Neuronal stem cell (in vitro differentiated cells): ENCODE measurements at regions not wholly inside any gene's neighbourhood (a gene's known extent, or its start where the extent isn't known, plus 50 kb on each side); places are given as distances from the start of the nearest gene placed in this dataset.
"Not testable (repeated sequence)": the region's sequence is repeated elsewhere in the genome, so short reads cannot be mapped to it uniquely, and the experiment has no call there.

ENCODE experiments used
- DNase-seq: peaks from one replicate; pipeline ENCODE4 v3.0.0-alpha.2; 2013; ENCODE audit warnings: low spot score
- H2AFZ ChIP-seq: one replicate; pipeline ENCODE4 v1.6.1; 2013; ENCODE audit warnings: mild to moderate bottlenecking, low read length, inconsistent platforms
- H2AK5ac ChIP-seq: 2 replicates; pipeline ENCODE4 v1.6.1; 2013; ENCODE audit warnings: low read depth, mild to moderate bottlenecking, inconsistent platforms, low read length, moderate library complexity, mixed read lengths
- H2BK120ac ChIP-seq: 2 replicates; pipeline ENCODE4 v1.6.1; 2013; ENCODE audit warnings: low read depth, mild to moderate bottlenecking, inconsistent platforms, low read length, moderate library complexity, mixed read lengths
- H2BK12ac ChIP-seq: one replicate; pipeline ENCODE4 v1.6.1; 2013; ENCODE audit warnings: low read length, inconsistent platforms
- H2BK15ac ChIP-seq: 2 replicates; pipeline ENCODE4 v1.6.1; 2013; ENCODE audit warnings: mild to moderate bottlenecking, low read length, inconsistent platforms, mixed read lengths
- H2BK5ac ChIP-seq: one replicate; pipeline ENCODE4 v1.6.1; 2013; ENCODE audit warnings: inconsistent platforms, mild to moderate bottlenecking, low read length, moderate library complexity
- H3K14ac ChIP-seq: one replicate; pipeline ENCODE4 v1.6.1; 2013; ENCODE audit warnings: low read length, inconsistent platforms
- H3K18ac ChIP-seq: 2 replicates; pipeline ENCODE4 v1.6.1; 2013; ENCODE audit warnings: low read length, inconsistent platforms
- H3K23ac ChIP-seq: 2 replicates; pipeline ENCODE4 v1.6.1; 2013; ENCODE audit warnings: low read depth, mild to moderate bottlenecking, mixed read lengths, low read length, inconsistent platforms; ENCODE audit not compliant: poor library complexity
- H3K27ac ChIP-seq: replicated peaks from 3 replicates; pipeline ENCODE4 v1.5.1; 2013; ENCODE audit warnings: low read length, inconsistent platforms
- H3K27me3 ChIP-seq, 3 experiments: 2 replicates each; pipeline ENCODE4 v1.6.1; 2013; ENCODE audit warnings: low read length in 3 of 3, mild to moderate bottlenecking in 2 of 3, inconsistent platforms in 1 of 3, low read depth in 1 of 3, mixed read lengths in 1 of 3, moderate library complexity in 1 of 3; ENCODE audit not compliant: control insufficient read depth in 3 of 3, insufficient read depth in 3 of 3
- H3K36me3 ChIP-seq, 2 donors: replicated peaks in 1 of 2; 2 replicates each; pipeline ENCODE4 v1.6.1; 2013; ENCODE audit warnings: low read length in 2 of 2; ENCODE audit not compliant: control insufficient read depth in 2 of 2, insufficient read depth in 2 of 2
- H3K4ac ChIP-seq: 2 replicates; pipeline ENCODE4 v1.6.1; 2013; ENCODE audit warnings: inconsistent platforms, mild to moderate bottlenecking, low read length, moderate library complexity
- H3K4me1 ChIP-seq, 2 donors: 1 replicate in 1 of 2; 2 replicates in 1 of 2; pipeline ENCODE4 v1.6.1; 2013; ENCODE audit warnings: low read length in 2 of 2, low read depth in 1 of 2; ENCODE audit not compliant: control insufficient read depth in 2 of 2, insufficient read depth in 1 of 2
- H3K4me2 ChIP-seq: one replicate; pipeline ENCODE4 v1.6.1; 2013; ENCODE audit warnings: mild to moderate bottlenecking, low read length, inconsistent platforms; ENCODE audit not compliant: insufficient read depth, poor library complexity, severe bottlenecking
- H3K4me3 ChIP-seq, 2 donors: 2 replicates each; pipeline ENCODE4 v1.5.1; 2013; ENCODE audit warnings: low read length in 2 of 2, mild to moderate bottlenecking in 2 of 2, inconsistent platforms in 1 of 2, moderate library complexity in 1 of 2
- H3K79me1 ChIP-seq: one replicate; pipeline ENCODE4 v1.6.1; 2013; ENCODE audit warnings: low read depth, mild to moderate bottlenecking, inconsistent platforms, low read length, moderate library complexity
- H3K9ac ChIP-seq: one replicate; pipeline ENCODE4 v1.6.1; 2013; ENCODE audit warnings: mild to moderate bottlenecking, low read depth, low read length, inconsistent platforms; ENCODE audit not compliant: poor library complexity
- H3K9me3 ChIP-seq, 2 donors: replicated peaks in 1 of 2; 2 replicates each; pipeline versions ENCODE3 to v1.6.1; 2013; ENCODE audit warnings: low read length in 2 of 2, mild to moderate bottlenecking in 2 of 2, inconsistent platforms in 1 of 2, low read depth in 1 of 2, mixed read lengths in 1 of 2, moderate library complexity in 1 of 2; ENCODE audit not compliant: control insufficient read depth in 2 of 2, insufficient read depth in 1 of 2
- H4K8ac ChIP-seq: one replicate; pipeline ENCODE4 v1.6.1; 2013; ENCODE audit warnings: low read depth, mild to moderate bottlenecking, inconsistent platforms, low read length, moderate library complexity
- H4K91ac ChIP-seq: one replicate; pipeline ENCODE4 v1.6.1; 2013; ENCODE audit warnings: low read length, low read depth, mild to moderate bottlenecking, inconsistent platforms; ENCODE audit not compliant: poor library complexity
- WGBS, 2 donors: extraction: QIAGEN DNeasy Blood & Tissue Kit; methylation state at CpG; one replicate each; pipeline ENCODE4 v1.1.7; 2013; ENCODE audit warnings: missing lambda C conversion rate in 2 of 2, mixed read lengths in 1 of 2; ENCODE audit not compliant: insufficient read length in 2 of 2, insufficient replicate concordance in 1 of 2; ENCODE audit errors: extremely low coverage in 2 of 2; 5-methylcytosine and 5-hydroxymethylcytosine counted together

DNA sequence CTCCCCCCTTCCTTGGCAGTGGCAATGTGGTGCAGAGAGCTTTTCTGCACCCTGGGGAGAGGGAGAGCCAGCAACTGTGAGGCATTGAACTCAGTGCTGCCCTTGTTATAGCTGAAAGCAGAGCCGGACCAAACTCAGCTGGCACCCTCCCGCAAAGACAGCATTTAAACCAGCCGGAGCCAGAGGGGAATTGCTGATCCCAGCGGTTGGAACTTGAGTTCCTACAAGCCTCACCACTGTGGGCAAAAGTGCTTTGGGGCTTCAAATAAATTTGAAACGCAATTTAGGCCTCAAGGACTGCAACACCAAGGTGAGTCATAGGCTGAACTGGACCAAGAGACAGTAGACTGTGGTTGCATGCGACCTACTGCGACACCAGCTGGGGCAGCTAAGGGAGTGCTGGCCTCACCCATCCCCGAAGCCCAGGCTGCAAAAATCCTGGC, 207.6 kb upstream of the CDKN2B start:
- no peaks in the 10 kb centered on the region for H3K36me3 ChIP-seq
- H3K27ac ChIP-seq = no peak overlapping the region
- no peak overlapping the region for H3K23ac ChIP-seq
- H3K9ac ChIP-seq = no peak overlapping the region
- H2AFZ ChIP-seq = no peak overlapping the region
- H2BK12ac ChIP-seq = no peak overlapping the region
- H2BK120ac ChIP-seq = no peak overlapping the region
- no peak overlapping the region for H2BK5ac ChIP-seq
- no peak overlapping the region for H3K4ac ChIP-seq
- no peak overlapping the region for H3K4me3 ChIP-seq
- no peaks in the 10 kb centered on the region for H3K79me1 ChIP-seq
- no peak for DNase-seq
- no peak overlapping the region for H2AK5ac ChIP-seq
- no peaks in the 10 kb centered on the region for H3K27me3 ChIP-seq
- H4K91ac ChIP-seq = no peak overlapping the region
- no peak overlapping the region for H3K14ac ChIP-seq
- no peaks in the 10 kb centered on the region for H3K9me3 ChIP-seq
- no peak overlapping the region for H2BK15ac ChIP-seq
- no CpG with 5 or more reads among the region's 8 CpGs for WGBS, 2 donors
- no peak overlapping the region for H3K4me2 ChIP-seq
- H3K4me1 ChIP-seq = no peaks in the 10 kb centered on the region
- peak overlapping the region; percentile 48 for H3K18ac ChIP-seq
- no peak overlapping the region for H4K8ac ChIP-seq

DNA sequence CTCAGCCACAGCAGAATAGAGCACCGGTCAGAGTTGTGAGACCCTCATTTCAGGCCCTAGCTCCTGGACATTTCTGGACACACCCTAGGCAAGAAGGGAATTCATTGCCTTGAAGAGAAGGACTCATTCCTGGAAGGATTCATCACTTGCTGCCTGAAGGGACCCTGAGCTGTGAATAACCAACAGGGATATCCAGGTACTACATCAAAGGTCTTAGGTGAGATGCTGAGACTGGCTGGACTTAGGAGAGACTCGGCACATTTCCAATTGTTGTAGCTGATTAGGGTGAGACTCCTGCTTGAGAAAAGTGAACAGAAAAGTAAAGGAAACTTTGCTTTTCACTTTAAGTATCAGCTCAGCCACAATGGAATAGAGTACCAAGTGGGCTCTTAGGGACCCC, 208.1 kb upstream of the CDKN2B start:
- Histone ChIP-seq H2BK5ac (no peak overlapping the region), H3K27me3 (no peaks in the 10 kb centered on the region), H3K27ac (no peak overlapping the region), H2AFZ (no peak overlapping the region), H2AK5ac (no peak overlapping the region), H3K36me3 (no peaks in the 10 kb centered on the region), H2BK120ac (no peak overlapping the region), H3K4me3 (no peak overlapping the region), H3K9me3 (no peaks in the 10 kb centered on the region), H3K4me2 (no peak overlapping the region), H3K4me1 (no peaks in the 10 kb centered on the region), H3K14ac (no peak overlapping the region), H2BK15ac (no peak overlapping the region), H3K23ac (no peak overlapping the region), H4K8ac (no peak overlapping the region), H2BK12ac (no peak overlapping the region), H4K91ac (no peak overlapping the region), H3K9ac (no peak overlapping the region), H3K79me1 (no peaks in the 10 kb centered on the region), H3K4ac (no peak overlapping the region), H3K18ac (no peak overlapping the region)
- no CpG with 5 or more reads among the region's 2 CpGs for WGBS, 2 donors
- no peak for DNase-seq

DNA sequence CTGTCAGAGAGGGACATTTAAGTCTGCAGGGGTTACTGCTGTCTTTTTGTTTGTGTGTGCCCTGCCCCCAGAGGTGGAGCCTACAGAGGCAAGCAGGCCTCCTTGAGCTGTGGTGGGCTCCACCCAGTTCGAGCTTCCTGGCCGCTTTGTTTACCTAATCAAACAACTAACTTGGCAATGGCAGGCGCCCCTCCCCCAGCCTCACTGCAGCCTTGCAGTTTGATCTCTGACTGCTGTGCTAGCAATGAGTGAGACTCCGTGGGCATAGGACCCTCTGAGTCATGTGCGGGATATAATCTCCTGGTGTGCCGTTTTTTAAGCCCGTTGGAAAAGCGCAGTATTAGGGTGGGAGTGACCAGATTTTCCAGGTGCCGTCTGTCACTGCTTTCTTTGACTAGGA, 216.8 kb upstream of the CDKN2B start:
- H4K91ac ChIP-seq, H2BK15ac ChIP-seq, H2BK5ac ChIP-seq, H3K79me1 ChIP-seq, H3K18ac ChIP-seq, H3K23ac ChIP-seq, H4K8ac ChIP-seq, H3K27me3 ChIP-seq, H3K14ac ChIP-seq, H3K9me3 ChIP-seq, DNase-seq, H3K27ac ChIP-seq, H3K4me1 ChIP-seq, H3K9ac ChIP-seq, H2BK120ac ChIP-seq, H3K36me3 ChIP-seq, H3K4ac ChIP-seq, H3K4me3 ChIP-seq, H2AFZ ChIP-seq, H3K4me2 ChIP-seq, H2BK12ac ChIP-seq, H2AK5ac ChIP-seq: not testable (repeated sequence)
- WGBS, 2 donors = no CpG with 5 or more reads among the region's 9 CpGs

DNA sequence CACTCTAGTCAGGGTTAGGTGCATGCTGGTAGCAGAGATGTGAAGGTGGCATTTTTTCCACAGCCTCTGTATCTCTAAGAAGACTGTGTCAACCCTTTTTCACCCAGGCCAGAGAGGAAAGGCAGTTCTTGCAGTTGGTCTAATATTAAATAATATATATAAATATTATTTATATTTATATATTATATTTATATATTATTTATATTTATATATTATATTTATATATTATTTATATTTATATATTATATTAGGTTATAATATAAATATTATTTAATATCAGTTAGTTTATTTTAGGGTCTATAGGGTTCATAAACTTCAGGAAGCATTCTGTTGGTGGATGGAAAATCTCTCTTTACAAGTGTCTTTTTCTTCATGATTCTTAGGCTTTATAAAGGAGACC, 218.6 kb upstream of the DMRTA1 start:
- no peak overlapping the region for H2BK5ac ChIP-seq
- no peak overlapping the region for H3K4ac ChIP-seq
- no peak for DNase-seq

More for the DNA sequence above, 218.6 kb upstream of the DMRTA1 start:
- Histone ChIP-seq H3K9me3 (peaks cover 0 to 3% of the 10 kb centered on the region in 2 donors), H2BK15ac (no peak overlapping the region), H3K4me3 (no peak overlapping the region), H3K14ac (no peak overlapping the region), H4K91ac (no peak overlapping the region), H3K18ac (no peak overlapping the region), H2BK12ac (no peak overlapping the region), H3K27me3 (no peaks in the 10 kb centered on the region), H4K8ac (no peak overlapping the region), H3K4me2 (no peak overlapping the region), H3K27ac (no peak overlapping the region), H2AFZ (no peak overlapping the region), H3K9ac (no peak overlapping the region), H3K23ac (no peak overlapping the region), H3K4me1 (no peaks in the 10 kb centered on the region), H2AK5ac (no peak overlapping the region), H2BK120ac (no peak overlapping the region), H3K79me1 (no peaks in the 10 kb centered on the region), H3K36me3 (no peaks in the 10 kb centered on the region)
